GM19025 (cell line): ENCODE measurements at regions not wholly inside any gene's neighbourhood (a gene's known extent, or its start where the extent isn't known, plus 50 kb on each side); places are given as distances from the start of the nearest gene placed in this dataset.

Experiments
- ATAC-seq: cut with Tn5 transposase; IDR thresholded peaks from one replicate; pipeline ENCODE4 v1.9.1; 2021; ENCODE audit warnings: mild to moderate bottlenecking, low read depth, moderate library complexity; ENCODE audit not compliant: unreplicated experiment

GRCh38 chr17:77908501-77908900, 50.0 kb upstream of the TNRC6C start:
- ATAC-seq: no peak
